KG1 (cell line): ENCODE measurements at regions not wholly inside any gene's neighbourhood (a gene's known extent, or its start where the extent isn't known, plus 50 kb on each side); places are given as distances from the start of the nearest gene placed in this dataset.

Experiments used
- DNase-seq: peaks from one replicate; lab custom pipeline; 2025; lab: John Stamatoyannopoulos, UW

GRCh38 chr11:27858866-27859265 lies 158.6 kb upstream of the BDNF start:
- no peak for DNase-seq

GRCh38 chr11:27857588-27857987 lies 157.3 kb upstream of the BDNF start:
- no peak for DNase-seq

- DNase-seq, result no peak
Measured at GRCh38 chr11:27857014-27857413, 156.8 kb upstream of the BDNF start.

GRCh38 chr11:27848423-27848822 lies 148.2 kb upstream of the BDNF start:
- no peak for DNase-seq

- DNase-seq, result no peak
Measured at GRCh38 chr11:27847496-27847895, 147.2 kb upstream of the BDNF start.

- DNase-seq, result no peak
Measured at GRCh38 chr11:27842290-27842689, 142.0 kb upstream of the BDNF start.

- no peak for DNase-seq
Measured at GRCh38 chr11:27841023-27841422, 140.8 kb upstream of the BDNF start.

- no peak for DNase-seq
Measured at GRCh38 chr11:27839226-27839913, 139.1 kb upstream of the BDNF start.

GRCh38 chr11:27838674-27839073 lies 138.4 kb upstream of the BDNF start:
- DNase-seq, result no peak

- DNase-seq, result no peak
Measured at GRCh38 chr11:27837895-27838563, 137.8 kb upstream of the BDNF start.

- DNase-seq, result no peak
Measured at GRCh38 chr11:27830206-27830605, 130.0 kb upstream of the BDNF start.

- no peak for DNase-seq
Measured at GRCh38 chr11:27820249-27820648, 120.0 kb upstream of the BDNF start.

GRCh38 chr11:27816197-27816596 lies 115.9 kb upstream of the BDNF start:
- DNase-seq, result no peak

GRCh38 chr11:27812341-27812740 lies 112.1 kb upstream of the BDNF start:
- DNase-seq, result no peak

GRCh38 chr11:27807596-27807995 lies 107.3 kb upstream of the BDNF start:
- no peak for DNase-seq

- no peak for DNase-seq
Measured at GRCh38 chr11:27806122-27806521, 105.9 kb upstream of the BDNF start.

GRCh38 chr11:27795955-27796861 lies 96.0 kb upstream of the BDNF start:
- DNase-seq, result no peak

GRCh38 chr11:27786864-27787263 lies 86.6 kb upstream of the BDNF start:
- DNase-seq, result no peak

GRCh38 chr11:27786331-27786730 lies 86.1 kb upstream of the BDNF start:
- no peak for DNase-seq

GRCh38 chr11:27783701-27784355 lies 83.6 kb upstream of the BDNF start:
- no peak for DNase-seq

- no peak for DNase-seq
Measured at GRCh38 chr11:27777033-27777432, 76.8 kb upstream of the BDNF start.

- DNase-seq, result no peak
Measured at GRCh38 chr11:27773884-27774283, 73.6 kb upstream of the BDNF start.
